ENCODE measurements at regions not wholly inside any gene's neighbourhood (a gene's known extent, or its start where the extent isn't known, plus 50 kb on each side); places are given as distances from the start of the nearest gene placed in this dataset.

DNA sequence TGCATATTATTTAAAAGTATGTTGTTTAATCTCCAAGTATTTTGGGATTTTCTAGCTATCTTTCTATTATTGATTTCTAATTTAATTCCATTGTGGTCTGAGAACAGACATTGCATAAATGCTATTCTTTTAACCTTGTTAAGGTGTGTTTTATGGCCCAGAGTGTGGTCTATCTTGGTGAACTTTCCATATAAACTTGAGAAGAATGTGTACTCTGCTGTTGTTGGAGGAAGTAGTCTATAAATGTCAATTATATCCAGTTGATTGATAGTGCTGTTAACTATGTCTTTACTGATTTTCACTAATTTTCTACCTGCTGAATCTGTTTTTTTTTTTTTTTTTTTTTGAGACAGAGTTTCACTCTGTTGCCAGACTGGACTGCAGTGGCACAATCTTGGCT, 180.9 kb downstream of the ZNF621 start:
- no peak for DNase-seq

DNA sequence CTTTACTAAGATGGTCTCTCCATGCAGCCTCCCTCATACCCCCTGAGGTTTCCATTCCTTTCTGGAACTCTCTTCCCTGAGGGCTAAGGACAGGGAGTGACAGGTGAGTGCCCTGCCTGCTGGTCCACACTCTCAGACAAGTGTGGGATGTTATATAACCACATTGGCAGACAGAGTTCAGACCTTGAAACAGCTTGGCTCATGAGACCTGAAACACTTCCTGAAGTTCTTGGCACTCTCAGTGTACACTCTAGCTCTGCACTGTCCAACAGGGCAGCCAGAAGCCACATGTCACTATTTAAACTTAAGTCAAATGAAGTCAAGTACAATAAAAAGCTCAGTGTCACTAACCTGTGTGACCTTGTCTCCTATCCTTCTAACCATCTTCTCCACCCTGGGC, 188.5 kb downstream of the ZNF621 start:
- DNase-seq: no peak

- DNase-seq: no peak
Observed at GRCh38 chr3:40713795-40714194, 189.0 kb downstream of the ZNF621 start.

GRCh38 chr3:40714771-40715345, 190.1 kb downstream of the ZNF621 start:
- no peak for DNase-seq

- no peak for DNase-seq
Observed at GRCh38 chr3:40715551-40715950, 190.8 kb downstream of the ZNF621 start.

DNA sequence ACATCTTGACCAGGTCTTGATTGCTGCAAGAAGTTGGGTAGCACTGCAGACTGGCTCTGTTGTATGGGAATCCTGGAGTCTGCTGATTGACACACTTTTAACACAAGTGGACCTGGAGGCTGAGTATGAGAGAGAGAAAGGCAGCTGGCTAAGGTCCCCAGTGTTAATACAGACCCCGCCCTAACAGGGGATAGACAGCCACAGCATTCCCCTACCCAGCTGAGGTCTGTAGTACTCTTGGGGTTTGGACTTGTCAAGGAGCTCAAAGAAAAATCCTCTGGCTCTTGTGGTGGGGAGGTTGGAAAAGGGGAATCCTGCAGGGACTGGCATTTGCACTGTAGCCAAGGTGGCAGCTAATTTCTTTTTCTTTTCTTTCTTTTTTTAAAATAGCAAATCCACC, 192.7 kb downstream of the ZNF621 start:
- DNase-seq: no peak

DNA sequence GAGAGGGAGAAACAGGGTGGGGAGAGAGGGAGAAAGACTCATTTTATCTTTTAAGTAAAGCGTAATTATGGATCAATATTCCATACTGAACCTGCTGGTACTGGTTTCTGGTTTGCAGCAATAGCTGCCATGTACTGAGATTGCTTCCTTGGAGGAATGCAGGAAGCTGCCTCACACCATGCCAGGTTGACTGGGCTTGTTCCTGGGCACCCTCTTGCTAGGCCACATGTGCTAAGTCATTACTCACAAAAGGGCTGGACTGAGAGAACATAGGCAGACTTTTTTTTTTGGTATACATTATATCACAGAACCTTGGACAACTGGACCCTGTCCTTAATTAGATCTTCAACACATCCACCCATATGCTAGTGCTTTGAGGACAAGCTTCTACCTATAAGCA, 193.4 kb downstream of the ZNF621 start:
- no peak for DNase-seq

- no peak for DNase-seq
Observed at GRCh38 chr3:40718681-40719080, 193.9 kb downstream of the ZNF621 start.

DNA sequence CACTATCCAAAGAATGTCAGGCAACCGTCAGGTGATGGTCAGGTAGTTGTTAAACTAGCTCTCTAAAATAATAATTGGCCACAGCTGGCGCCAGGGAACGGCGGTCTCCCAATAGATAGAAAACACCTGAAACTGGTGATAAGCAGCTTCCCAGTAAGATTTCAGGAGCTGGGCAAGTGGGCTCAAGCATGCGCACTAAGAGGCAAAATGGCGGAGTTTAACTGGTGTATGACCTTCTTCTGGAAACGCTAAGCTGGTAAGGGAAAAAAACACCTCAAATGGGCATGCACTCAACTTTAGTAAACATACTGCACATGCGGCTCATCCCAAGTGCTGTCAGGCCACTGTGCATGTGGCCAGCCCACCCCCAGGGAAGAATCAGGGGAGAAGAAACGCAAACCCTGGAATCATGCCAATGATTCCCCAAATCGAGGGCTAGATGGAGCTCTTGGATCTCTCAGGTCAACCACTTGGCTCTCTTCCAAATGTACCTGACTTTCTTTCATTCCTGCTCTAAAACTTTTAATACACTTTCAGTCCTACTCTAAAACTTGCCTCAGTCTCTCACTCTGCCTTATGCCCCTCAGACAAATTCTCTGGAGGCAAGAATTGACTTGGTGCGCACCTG, 195.0 kb downstream of the ZNF621 start:
- peak; percentile 59 for DNase-seq

- no peak for DNase-seq
Observed at GRCh38 chr3:40720341-40720740, 195.6 kb downstream of the ZNF621 start.

DNA sequence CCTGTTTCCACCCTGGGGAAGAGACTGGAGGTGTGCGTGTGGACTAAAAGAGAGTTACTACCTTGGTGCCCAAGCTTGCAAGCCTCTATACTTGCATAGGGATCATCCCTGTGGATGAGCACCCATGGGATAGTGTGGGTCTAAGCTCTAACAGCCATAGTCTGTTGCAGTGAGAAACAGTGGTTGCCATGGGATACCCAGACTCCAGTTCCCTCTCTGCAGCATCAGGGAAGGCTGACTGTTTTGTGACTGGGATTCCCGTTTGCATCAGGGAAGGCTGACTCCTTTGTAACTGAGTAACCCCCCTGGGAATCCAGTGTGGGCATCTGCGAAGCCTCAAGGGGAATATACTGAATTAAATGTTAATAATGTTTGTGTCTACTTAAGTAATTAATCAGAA, 196.1 kb downstream of the ZNF621 start:
- peak; percentile 49 for DNase-seq

DNA sequence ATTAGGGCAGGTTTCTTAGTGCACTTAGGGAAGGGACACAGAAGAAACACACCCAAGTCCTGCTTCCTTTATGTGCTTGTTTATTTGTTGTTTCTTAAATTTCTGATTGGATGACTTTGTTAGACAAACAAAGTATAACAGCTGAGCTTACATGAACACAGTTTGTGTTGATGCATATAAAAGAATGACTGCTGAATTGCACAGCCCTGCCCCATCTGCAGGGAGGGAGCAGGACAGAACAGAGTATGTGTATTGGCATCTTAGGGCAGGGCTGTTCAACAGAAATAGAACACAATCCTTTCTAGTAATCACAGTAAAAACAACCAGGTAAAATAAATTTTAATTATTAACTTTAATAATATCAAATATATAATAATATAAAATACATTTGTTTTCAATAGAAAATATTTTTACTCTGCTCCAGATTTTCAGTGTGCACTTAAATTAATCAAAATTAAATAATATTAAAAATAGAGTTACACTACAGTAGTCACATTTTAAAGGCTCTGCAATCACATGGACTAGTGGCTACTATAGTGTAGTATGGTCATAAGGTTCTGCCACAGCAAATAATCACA, 198.4 kb downstream of the ZNF621 start:
- no peak for DNase-seq

DNA sequence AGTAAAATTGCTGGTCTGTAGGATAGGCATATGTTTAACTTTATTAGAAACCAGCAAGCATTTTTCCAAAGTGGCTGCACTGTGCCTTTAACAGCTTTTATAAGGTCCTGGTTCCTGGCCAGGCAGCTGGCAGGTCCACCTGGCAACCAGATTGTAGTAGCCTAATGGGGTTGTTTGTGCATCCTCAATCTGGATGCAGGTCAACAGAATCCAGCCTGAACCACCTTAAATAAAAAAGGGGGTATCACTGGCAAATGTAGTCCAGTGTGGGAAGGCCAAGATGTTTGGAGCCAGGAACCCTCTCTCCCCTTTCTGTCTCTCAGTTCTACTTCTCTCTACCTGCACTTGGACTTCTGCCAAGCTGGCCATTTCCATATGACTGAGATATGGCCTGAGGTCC, 200.3 kb downstream of the ZNF621 start:
- peak; percentile 21 for DNase-seq

DNA sequence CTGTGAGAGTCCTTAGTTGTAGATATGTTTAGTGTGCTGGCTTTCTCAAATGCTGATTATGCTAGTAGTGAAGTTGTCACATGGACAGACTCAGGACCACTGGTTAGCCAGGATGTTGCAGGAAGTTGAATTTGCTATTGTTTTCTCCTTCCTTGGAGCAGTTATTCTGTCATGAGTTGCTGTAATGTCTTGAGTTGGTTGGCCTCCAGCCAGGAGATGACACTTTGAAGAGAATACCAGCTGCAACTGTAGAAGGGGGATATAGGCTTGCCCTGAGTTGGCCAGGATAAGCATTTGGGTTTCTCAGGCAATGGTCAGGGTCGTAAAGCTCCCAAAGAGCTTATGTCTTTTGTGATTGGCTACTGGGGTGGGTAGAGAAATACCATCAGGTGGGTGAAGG, 206.7 kb downstream of the ZNF621 start:
- no peak for DNase-seq

DNA sequence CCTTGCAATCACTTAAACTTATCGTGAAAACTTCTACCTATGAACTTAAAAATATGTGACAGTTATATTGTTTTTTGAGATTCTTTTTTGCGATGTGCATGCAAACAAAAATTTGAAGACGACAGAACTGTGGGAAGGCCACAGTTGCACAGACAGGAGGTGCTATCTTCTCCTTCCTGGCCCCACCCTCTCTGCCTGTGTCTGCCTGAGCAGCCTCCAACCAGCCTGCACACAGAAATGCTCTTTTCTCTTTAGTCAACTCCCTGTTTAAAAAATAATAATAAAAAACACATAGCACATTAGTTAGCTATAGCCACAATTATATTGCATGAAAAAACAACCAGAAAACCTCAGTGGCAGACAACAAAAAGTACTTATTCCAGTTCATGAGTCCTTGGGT, 212.2 kb downstream of the ZNF621 start:
- no peak for DNase-seq

DNA sequence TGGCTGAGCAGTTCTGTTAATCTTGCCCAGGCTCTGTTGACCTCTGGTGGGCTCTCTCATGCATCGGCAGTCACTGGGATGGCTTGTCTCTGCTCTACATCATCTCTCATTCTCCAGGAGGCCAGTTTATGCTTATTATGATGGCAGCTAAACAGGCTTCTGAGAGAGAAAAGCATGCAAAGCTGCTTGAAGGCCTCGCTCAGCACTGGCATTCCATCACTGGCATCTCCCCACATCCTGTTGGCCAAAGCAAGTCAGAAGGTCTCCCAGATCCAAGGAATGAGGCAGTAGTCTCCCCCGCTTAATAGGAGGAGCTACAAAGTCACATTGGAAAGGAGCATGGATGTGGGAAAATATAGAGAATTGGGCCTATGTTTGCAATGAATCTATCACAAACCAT, 212.6 kb downstream of the ZNF621 start:
- DNase-seq: no peak

DNA sequence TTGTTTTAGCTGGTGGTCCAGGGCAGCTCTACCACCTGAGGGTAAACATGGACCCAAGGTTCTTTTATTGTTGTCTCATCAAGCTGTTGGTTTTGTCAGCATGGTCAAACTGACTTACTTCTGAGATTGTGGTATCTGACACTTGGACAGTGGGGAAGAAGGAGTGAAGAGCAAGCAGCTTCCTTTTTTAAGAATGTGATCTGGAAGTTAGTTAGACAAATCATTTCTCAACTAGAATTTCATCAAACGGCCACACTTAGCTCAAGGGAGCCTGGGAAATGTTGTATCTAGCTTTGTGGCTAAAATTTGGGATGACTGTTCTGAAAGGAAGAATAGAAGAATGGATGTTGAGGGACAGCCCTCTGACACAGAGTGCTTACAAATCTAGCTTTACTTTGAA, 215.2 kb downstream of the ZNF621 start:
- no peak for DNase-seq

DNA sequence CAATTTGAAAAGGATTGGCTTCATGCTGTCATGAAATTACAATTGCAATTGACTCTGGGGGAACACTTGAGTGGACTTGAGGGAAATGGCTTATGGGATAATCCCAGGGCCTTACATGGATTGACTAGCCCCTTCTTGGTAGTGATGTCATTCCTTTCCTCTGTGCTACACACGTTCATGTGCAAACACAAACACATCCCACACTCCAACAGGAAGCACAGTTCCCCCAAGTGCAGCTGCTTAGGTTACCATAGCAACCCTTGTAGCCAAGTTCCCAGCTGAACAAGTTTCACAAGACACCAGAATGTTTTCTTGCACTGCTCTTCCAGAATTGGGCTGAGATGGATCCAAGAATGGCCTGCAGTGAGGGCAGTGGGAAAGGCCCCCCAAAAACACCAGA, 217.0 kb downstream of the ZNF621 start:
- DNase-seq: no peak

DNA sequence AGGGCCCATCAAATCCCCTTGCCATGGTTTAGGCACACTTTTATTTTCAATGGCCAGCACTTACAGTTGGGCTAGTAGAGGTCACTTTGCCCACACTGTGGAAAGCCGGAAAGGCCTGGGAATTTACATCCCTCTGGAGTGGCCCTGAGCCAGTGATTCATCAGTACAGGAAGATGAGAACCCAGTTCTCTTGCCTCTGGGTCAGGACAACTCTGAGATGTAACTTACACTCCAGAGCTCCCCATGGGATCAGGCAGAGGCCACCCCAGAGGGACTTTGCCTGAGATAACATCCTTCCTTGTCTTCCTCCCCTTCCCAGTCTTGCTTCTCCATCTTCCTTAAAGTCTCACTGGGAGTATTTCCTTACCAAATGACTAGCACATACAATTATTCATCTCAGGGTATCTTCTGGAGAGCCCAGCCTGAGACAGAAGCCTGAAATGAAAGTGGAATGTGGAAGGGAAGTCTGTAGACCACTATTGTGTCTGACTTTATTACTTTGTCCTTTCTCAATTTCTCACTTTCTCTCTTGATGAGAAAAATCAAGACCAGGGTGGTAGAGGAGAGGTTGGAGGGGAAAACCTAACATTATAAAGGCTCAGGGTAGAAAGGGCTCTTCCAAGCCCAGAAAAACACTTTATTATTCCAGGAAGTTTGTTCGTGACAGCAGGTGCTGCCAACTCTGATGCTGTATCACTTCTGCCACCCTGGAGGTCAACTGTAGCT, 220.8 kb downstream of the ZNF621 start:
- DNase-seq: no peak

DNA sequence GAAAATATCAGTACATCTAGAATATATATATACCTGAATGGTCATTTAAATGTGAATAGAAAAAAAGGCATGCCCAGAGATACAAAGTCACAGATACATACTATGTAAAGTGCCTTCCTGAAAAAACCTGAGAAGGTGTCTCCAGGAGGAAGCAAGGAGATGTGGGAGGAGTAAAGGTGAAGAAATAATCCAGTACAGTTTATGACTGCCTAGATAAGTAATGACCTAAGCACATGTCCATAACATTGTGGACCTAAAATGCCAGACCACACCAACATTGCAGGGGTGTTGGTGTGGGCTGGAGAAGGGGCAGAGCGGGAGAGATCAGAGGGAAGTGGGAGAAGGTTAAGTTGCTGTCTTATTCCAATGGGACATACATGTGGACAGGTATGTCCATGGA, 226.9 kb downstream of the ZNF621 start:
- no peak for DNase-seq

- no peak for DNase-seq
Observed at GRCh38 chr3:40752492-40752891, 227.7 kb downstream of the ZNF621 start.

DNA sequence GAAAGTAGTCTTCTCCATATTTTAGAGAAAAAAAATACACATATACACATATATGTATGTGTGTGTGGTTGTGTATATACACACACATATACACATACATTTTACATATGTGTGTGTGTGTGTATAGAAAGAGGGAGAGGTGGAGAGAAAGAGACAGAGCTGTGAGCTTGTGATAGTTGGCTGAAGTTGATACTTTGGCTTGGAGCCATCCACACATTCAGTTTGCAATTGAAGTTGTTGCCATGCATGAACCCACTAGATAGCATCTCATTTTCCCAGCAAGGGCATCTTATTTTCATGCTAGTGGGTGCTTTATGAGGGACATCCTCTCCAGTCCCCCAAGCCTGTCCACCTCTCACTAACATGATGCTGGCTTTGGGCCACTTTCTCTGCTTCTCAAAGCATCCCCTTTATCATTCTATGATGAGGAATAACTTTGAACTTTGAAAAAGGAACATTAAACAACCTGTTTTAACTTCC, 228.6 kb downstream of the ZNF621 start:
- peak; percentile 7 for DNase-seq

DNA sequence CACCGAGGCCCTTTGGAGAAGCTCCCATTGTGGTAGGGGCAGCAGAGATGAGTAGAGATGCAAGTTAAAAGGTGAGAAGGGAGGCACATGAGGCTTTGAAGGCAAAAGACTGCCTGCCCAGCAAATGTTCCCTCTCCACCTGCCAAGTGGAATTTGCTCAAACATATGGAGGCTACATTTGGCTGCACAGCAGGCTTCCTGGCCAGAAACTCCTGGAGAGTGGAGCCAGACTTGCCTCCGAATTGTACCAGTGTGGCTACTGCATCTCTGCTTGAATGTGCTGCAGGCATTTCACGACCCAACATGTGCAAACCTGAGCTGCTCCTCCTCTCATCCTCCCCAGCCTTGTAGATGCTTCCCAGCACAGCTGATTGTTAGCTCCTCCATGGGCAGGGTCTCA, 229.2 kb downstream of the ZNF621 start:
- peak; percentile 77 for DNase-seq

DNA sequence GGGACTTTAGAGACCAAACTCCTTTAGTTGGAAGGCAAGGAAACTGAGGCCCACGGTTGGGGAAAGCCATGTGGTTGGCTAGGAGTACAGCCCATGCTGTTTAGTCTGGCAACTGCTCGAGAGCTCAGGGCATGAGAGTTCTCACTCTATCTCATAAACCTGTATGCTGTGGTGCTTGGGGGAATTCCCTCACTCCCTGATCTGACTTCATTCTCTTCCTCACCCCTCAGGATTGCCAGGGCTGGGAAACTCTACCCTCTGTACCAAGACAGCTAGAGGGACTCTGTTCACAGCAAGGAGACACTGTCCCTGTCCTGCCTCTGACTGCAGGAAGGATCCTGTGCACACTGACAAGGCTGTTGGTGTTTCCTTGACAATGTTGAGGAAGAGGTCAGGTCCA, 230.2 kb downstream of the ZNF621 start:
- no peak for DNase-seq
